GM18858 (cell line): ENCODE measurements at regions not wholly inside any gene's neighbourhood (a gene's known extent, or its start where the extent isn't known, plus 50 kb on each side); places are given as distances from the start of the nearest gene placed in this dataset.
A peak's percentile ranks its signal among the peaks of the same experiment; 100 is the strongest.
"Not testable (repeated sequence)": the region's sequence is repeated elsewhere in the genome, so short reads cannot be mapped to it uniquely, and the experiment has no call there.

ENCODE experiments used
- ATAC-seq: cut with Tn5 transposase; IDR thresholded peaks from one replicate; pipeline ENCODE4 v1.9.1; 2021; ENCODE audit not compliant: unreplicated experiment

- no peak for ATAC-seq
Measured at GRCh38 chr6:125423047-125423446, 121.3 kb upstream of the HDDC2 start.

GRCh38 chr6:125431971-125432370, 130.2 kb upstream of the HDDC2 start:
- no peak for ATAC-seq

- ATAC-seq: peak; percentile 48
Measured at GRCh38 chr6:125432963-125433362, 131.2 kb upstream of the HDDC2 start.

GRCh38 chr6:125434760-125435159, 133.0 kb upstream of the HDDC2 start:
- ATAC-seq: no peak

- ATAC-seq: no peak
Measured at GRCh38 chr6:125439512-125439911, 137.7 kb upstream of the HDDC2 start.

DNA sequence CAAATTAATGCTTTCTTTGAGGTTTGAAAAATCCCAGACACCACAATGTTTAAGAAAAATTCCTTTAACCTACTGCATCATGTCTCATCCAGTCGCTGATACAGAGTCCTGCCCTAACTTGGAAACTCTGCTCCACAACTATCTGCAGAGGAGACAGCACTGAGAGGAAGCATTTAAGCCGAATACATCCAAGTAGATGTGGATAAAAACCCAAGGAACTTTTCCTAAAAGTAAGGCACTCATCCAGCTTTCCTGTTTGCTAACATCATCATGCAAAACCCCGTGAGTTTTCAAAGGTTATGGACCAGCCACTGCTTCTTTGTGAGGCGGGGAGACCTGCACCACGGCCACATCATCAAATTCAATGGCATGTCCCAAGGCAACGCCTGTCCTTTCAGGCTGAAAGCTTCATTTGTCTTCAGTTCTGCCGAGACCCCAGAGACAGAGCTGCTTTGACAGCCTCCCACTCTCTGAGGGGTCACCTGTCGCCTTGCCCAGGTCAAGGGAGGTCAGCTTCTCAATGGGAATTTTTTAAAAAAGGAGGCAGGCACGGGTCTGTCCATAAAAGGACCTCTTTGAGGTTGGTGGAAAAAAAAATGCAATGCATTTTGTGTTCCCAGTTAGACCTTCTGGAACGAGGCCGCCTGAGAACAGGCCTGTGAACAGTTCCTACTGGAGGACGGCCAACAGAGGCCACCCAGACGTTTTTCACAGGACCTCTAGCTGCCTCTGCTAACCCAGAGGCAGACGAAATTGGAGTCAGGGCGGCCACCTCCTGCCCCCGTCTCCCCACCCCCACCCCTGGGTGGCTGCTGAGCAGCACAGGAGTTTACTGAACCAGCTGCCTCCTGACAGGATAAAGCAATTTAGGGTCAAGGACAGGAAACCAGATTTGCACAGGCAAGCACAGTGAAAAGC, 142.5 kb upstream of the HDDC2 start:
- no peak for ATAC-seq

DNA sequence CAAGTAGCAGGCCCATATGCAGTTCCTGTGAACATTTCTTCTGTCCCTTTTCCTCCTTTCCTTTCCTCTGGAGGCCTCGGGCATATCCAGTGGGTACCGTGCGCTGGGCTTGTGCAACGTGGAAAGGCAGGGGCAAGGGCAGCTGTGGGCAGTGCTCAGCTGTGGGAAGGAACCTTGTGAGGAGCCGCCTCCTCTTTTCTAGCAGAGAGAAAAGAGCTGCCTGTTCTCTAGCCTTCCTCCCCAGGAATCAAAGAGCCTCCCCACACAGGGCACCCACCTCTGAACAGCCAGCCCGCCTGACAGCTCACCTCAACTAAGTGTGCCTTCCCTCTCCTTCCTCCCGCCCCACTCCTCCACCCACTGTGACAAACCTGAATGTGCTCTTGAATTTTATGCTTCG, 143.3 kb upstream of the HDDC2 start:
- ATAC-seq: no peak

GRCh38 chr6:125446011-125446410, 144.2 kb upstream of the HDDC2 start:
- no peak for ATAC-seq

DNA sequence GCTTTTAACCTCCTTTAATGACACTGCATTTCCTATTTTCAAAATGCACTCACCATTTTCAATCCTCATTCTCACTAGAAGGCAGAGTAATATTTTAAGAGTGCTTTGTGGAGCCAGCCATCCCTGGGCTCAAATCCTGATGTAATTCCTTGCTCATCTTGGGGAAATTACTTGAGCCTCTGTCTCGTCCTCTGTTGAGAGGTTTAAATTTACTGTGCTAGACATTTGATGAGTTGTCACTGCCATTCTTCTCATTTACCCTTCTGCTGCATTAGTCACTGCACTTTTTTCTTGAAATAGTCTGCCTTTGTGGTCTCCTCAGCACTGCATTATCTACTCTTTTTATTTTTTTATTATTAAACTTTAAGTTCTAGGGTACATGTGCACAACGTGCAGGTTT, 150.0 kb upstream of the HDDC2 start:
- ATAC-seq: no peak

DNA sequence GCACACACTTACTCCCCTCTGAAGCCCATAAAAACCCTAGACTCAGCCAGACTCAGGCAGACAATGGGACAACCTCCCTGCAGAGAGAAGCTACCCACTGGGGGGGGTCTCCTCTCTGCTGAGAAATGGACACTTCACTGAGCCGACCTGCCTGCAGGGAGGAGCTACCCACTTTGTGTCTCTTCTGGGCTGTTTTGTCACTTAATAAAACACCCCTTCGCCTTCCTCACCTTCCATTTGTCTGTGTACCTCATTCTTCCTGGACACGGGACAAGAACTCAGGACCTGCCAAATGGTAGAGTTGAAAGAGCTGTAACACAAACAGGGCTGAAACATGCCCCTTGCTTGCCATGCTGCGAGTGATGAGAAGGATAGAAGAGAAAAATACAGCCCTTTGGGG, 151.7 kb upstream of the HDDC2 start:
- ATAC-seq: no peak

GRCh38 chr6:125454351-125454750, 152.6 kb upstream of the HDDC2 start:
- ATAC-seq: no peak

- ATAC-seq: not testable (repeated sequence)
Measured at GRCh38 chr6:125458493-125458892, 156.7 kb upstream of the HDDC2 start.

DNA sequence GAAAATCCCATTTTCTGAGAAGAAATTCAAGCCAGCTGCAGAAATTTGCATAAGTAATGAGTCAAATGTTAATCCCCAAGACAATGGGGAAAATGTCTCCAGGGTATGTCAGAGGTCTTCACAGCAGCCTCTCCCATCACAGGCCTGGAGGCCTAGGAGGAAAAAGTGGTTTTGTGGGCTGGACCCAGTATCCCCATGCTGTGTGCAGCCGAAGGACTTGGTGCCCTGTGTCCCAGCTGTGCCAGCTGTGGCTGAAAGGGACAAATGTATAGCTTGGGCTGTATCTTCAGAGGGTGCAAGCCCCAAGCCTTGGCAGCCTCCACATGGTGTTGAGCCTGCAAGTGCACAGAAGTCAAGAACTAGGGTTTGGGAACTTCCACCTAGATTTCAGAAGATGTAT, 163.6 kb upstream of the HDDC2 start:
- ATAC-seq: not testable (repeated sequence)

- no peak for ATAC-seq
Measured at GRCh38 chr6:125469915-125470314, 168.1 kb upstream of the HDDC2 start.

- ATAC-seq: no peak
Measured at GRCh38 chr6:125471667-125472066, 169.9 kb upstream of the HDDC2 start.

DNA sequence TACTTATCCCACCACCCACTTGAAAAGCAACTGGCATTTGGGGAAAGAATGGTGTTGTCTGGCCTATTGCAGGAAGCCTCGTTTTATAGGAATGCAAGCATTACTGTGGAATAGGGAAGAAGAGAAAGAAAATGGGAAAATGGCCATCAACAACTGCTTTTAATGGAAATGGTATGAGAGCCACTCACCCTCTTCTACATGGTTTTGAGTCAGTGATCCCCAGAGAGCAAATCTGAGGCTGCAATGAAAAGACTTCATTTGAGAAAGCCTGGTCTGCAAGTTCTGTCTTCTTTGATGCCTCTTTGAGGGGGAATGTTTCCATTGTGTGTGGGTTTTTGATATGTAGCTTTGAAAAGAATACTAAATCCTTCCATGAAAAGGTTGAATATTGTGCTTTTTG, 172.3 kb upstream of the HDDC2 start:
- ATAC-seq: no peak

- ATAC-seq: no peak
Measured at GRCh38 chr6:125477156-125477555, 175.4 kb upstream of the HDDC2 start.

GRCh38 chr6:125477844-125478243, 176.1 kb upstream of the HDDC2 start:
- ATAC-seq: no peak

DNA sequence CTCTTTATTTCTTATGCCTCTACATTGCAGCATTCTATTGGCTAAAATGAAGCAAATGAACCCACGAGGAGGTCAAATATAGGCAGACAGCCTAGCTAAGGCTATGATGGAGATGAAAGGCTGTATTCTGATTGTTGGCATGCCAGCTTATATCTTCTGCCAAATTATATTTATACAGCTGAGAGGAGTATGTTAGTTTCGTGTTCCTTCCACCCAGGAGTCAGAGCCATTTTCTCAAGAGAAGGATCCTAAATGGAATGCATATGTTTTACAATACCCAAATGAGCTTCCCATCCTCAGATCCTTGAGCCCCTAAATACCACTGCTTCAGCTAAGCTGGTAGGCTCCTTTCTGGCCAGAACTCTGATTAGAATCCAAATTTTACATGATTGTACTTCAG, 178.4 kb upstream of the HDDC2 start:
- no peak for ATAC-seq

DNA sequence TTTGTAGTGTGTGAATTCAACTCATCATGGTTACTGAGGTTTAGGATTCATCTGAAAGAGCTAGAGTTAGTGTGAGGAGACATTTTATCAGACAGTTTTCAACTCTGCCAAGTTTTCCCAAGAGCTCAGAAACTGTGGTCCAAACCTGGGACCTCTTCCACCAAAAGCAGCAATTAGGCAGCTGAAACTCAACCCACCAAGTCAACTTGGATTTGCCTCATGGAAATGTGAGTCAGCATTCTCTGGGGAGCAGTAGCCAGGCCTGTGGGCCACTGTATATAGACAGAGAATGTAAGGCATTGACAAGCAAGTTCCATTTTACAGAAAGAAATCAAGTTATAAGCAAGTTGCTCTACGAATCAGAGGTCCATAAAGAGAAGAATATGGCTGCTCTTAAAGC, 178.8 kb upstream of the HDDC2 start:
- ATAC-seq: no peak

- no peak for ATAC-seq
Measured at GRCh38 chr6:125481056-125481455, 179.3 kb upstream of the HDDC2 start.

GRCh38 chr6:125485757-125486156, 184.0 kb upstream of the HDDC2 start:
- no peak for ATAC-seq

- ATAC-seq: no peak
Measured at GRCh38 chr6:125486881-125487280, 185.1 kb upstream of the HDDC2 start.
